Embryonic facial prominence (tissue), 1 donor: ENCODE measurements at regions not wholly inside any gene's neighbourhood (a gene's known extent, or its start where the extent isn't known, plus 50 kb on each side); places are given as distances from the start of the nearest gene placed in this dataset.

ENCODE experiments used
- DNase-seq: peaks from one replicate; pipeline ENCODE4 v3.0.0-alpha.2; 2016; ENCODE audit errors: extremely low spot score

GRCh38 chr14:101118746-101119591 is 215.4 kb upstream of the RTL1 start:
- DNase-seq, result no peak

GRCh38 chr14:101119830-101120571 is 216.5 kb upstream of the RTL1 start:
- no peak for DNase-seq

GRCh38 chr14:101120641-101121507 is 217.4 kb upstream of the RTL1 start:
- no peak for DNase-seq

- no peak for DNase-seq
These were observed 218.1 kb upstream of the RTL1 start for GRCh38 chr14:101121508-101122139.

GRCh38 chr14:101122237-101123141 is 219.0 kb upstream of the RTL1 start:
- no peak for DNase-seq

GRCh38 chr14:101123618-101124510 is 220.3 kb upstream of the RTL1 start:
- DNase-seq, result no peak

- no peak for DNase-seq
These were observed 221.3 kb upstream of the RTL1 start for GRCh38 chr14:101124815-101125214.

GRCh38 chr14:101125313-101125712 is 221.8 kb upstream of the RTL1 start:
- no peak for DNase-seq

GRCh38 chr14:101125719-101126651 is 222.5 kb upstream of the RTL1 start:
- DNase-seq, result no peak

GRCh38 chr14:101126731-101127130 is 223.2 kb upstream of the RTL1 start:
- DNase-seq, result no peak

GRCh38 chr14:101127224-101127623 is 223.7 kb upstream of the RTL1 start:
- no peak for DNase-seq

GRCh38 chr14:101128478-101129321 is 225.2 kb upstream of the RTL1 start:
- no peak for DNase-seq

GRCh38 chr14:101129521-101130167 is 226.1 kb upstream of the RTL1 start:
- no peak for DNase-seq

GRCh38 chr14:101130861-101131260 is 227.3 kb upstream of the RTL1 start:
- no peak for DNase-seq

- no peak for DNase-seq
These were observed 228.0 kb upstream of the RTL1 start for GRCh38 chr14:101131451-101131916.

- DNase-seq, result no peak
These were observed 228.6 kb upstream of the RTL1 start for GRCh38 chr14:101132051-101132571.

GRCh38 chr14:101132588-101132987 is 229.1 kb upstream of the RTL1 start:
- no peak for DNase-seq
